ENCODE measurements at regions not wholly inside any gene's neighbourhood (a gene's known extent, or its start where the extent isn't known, plus 50 kb on each side); places are given as distances from the start of the nearest gene placed in this dataset.

DNA sequence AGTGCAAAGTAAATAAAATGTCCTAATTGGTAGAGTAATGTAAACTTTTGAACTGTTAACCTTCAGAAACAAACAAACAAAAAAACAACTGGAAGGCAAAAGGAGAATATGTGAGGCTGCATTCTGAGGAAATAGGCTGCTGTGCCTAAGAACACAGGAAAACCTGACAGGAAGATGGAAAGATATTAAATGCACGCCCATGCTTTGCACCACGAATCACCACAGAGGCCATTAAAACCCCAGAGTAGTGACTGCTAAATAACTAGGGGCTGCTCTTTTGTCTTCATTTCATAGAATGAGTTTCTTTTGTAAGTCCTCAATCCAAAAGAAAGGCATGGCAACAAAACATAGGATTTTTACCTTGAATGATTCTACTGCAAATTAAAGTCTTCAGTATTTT is 436.0 kb downstream of the RAB38 start:
- no peaks in the 10 kb centered on the region for H3K9me3 Mint-ChIP-seq

More for the DNA sequence above, 436.0 kb downstream of the RAB38 start:
- Histone ChIP-seq H2BK15ac (ENCODE audit: low read depth, low read length) (no peak overlapping the region), H3K79me1 (ENCODE audit: insufficient read depth, low read depth, low read length, poor library complexity, severe bottlenecking) (no peaks in the 10 kb centered on the region), H3K4me1 (ENCODE audit: insufficient read depth, low read length) (no peaks in the 10 kb centered on the region), H4K8ac (replicated peaks; ENCODE audit: insufficient read length, low read depth, low read length) (no peak overlapping the region), H2BK20ac (ENCODE audit: low read depth, low read length, poor library complexity, severe bottlenecking) (no peak overlapping the region), H3K23me2 (ENCODE audit: insufficient read length, low read depth, low read length, poor library complexity, severe bottlenecking) (no peaks in the 10 kb centered on the region), H3K27me3 (ENCODE audit: insufficient read depth, low read length) (no peaks in the 10 kb centered on the region), H3K23ac (ENCODE audit: insufficient read length, low read depth, low read length) (no peak overlapping the region), H3K9ac (ENCODE audit: extremely low read depth, insufficient read length, low read length) (no peak overlapping the region), H4K20me1 (ENCODE audit: control insufficient read depth, insufficient read depth, insufficient read length) (no peaks in the 10 kb centered on the region), H3K14ac (ENCODE audit: insufficient read depth, low read length) (no peak overlapping the region), H4K91ac (ENCODE audit: insufficient read length, low read depth, low read length) (no peak overlapping the region), H3K27ac (ENCODE audit: insufficient read length, low read depth, low read length) (no peak overlapping the region), H3K79me2 (ENCODE audit: insufficient read depth, low read length) (no peaks in the 10 kb centered on the region), H3K18ac (ENCODE audit: insufficient read length, low read depth, low read length) (no peak overlapping the region), H3K56ac (ENCODE audit: insufficient read length, low read depth, low read length) (no peak overlapping the region), H2BK5ac (ENCODE audit: insufficient read length, low read length) (no peak overlapping the region), H3K9me3 (ENCODE audit: control insufficient read depth, low read depth, low read length) (no peaks in the 10 kb centered on the region), H4K5ac (ENCODE audit: insufficient read length, low read depth, low read length) (no peak overlapping the region), H2BK120ac (ENCODE audit: low read depth, low read length, poor library complexity, severe bottlenecking) (no peak overlapping the region), H3T11ph (ENCODE audit: low read length) (no peak overlapping the region), H2BK12ac (ENCODE audit: insufficient read length, low read depth, low read length) (no peak overlapping the region), H2AFZ (ENCODE audit: low read length) (no peak overlapping the region), H3K4me2 (ENCODE audit: insufficient read depth, insufficient read length, low read length) (no peak overlapping the region), H3K4ac (ENCODE audit: low read depth, low read length) (no peak overlapping the region), H2AK5ac (ENCODE audit: insufficient read length, low read length) (no peak overlapping the region)
- Mint-ChIP-seq H3K27me3 (ENCODE audit: low read depth) (no peaks in the 10 kb centered on the region), H3K36me3 (ENCODE audit: insufficient read depth in 1 of 3, low read depth in 3 of 3) (no peaks in the 10 kb centered on the region), H3K27ac (no peak overlapping the region), H3K4me3 (no peak overlapping the region), H3K4me1 (no peaks in the 10 kb centered on the region)
- no peak for DNase-seq
- WGBS (ENCODE audit: extremely low coverage, insufficient read length, low lambda C conversion rate) = no CpG with 5 or more reads among the region's 2 CpGs
- TF ChIP-seq, protein P1, sequence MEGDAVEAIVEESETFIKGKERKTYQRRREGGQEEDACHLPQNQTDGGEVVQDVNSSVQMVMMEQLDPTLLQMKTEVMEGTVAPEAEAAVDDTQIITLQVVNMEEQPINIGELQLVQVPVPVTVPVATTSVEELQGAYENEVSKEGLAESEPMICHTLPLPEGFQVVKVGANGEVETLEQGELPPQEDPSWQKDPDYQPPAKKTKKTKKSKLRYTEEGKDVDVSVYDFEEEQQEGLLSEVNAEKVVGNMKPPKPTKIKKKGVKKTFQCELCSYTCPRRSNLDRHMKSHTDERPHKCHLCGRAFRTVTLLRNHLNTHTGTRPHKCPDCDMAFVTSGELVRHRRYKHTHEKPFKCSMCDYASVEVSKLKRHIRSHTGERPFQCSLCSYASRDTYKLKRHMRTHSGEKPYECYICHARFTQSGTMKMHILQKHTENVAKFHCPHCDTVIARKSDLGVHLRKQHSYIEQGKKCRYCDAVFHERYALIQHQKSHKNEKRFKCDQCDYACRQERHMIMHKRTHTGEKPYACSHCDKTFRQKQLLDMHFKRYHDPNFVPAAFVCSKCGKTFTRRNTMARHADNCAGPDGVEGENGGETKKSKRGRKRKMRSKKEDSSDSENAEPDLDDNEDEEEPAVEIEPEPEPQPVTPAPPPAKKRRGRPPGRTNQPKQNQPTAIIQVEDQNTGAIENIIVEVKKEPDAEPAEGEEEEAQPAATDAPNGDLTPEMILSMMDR (conservative IDR thresholded peaks at IDR 0.05) = no peak

Data from H9 (cell line).